Right ventricle myocardium inferior (tissue), 1 donor: ENCODE measurements at regions not wholly inside any gene's neighbourhood (a gene's known extent, or its start where the extent isn't known, plus 50 kb on each side); places are given as distances from the start of the nearest gene placed in this dataset.
"Not testable (repeated sequence)": the region's sequence is repeated elsewhere in the genome, so short reads cannot be mapped to it uniquely, and the experiment has no call there.

Experiments
- ATAC-seq: fragments of 200-7000 bp; cut with Tn5 transposase; one replicate; pipeline ENCODE4 v1.9.1; 2020; ENCODE audit warnings: mild to moderate bottlenecking, moderate library complexity
- DNase-seq: peaks from one replicate; pipeline ENCODE4 v3.0.0; 2021; ENCODE audit errors: missing footprints
- intact Hi-C: fragments of 100-400 bp; cut with DNase I; formaldehyde crosslinking; loops from one replicate; pipeline ENCODE4 v1.11.0; 2022
- donor health status: DM: no; HTN: yes; CAD: no; lungs with severe emphysema.

DNA sequence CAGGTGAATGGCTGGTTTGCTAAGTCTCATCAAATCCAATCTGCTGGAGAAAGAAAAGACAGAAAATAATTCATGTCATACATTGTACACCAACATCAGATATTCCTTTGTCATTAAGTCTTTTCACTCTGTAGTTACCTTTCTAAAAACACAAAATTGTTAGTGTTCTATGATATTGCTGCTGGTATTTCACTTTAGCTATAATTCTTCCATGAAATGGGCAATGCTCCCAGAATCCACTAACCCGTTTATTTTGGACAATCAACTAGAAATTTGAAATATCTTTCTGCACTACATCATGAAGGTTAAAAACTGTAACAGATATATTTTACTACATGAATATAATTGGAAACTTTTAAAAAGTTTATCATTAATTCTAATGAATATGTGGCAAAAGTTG, 181.3 kb downstream of the C7orf25 start:
- no peak for ATAC-seq
- DNase-seq = no peak
- intact Hi-C loops = no loop called here

GRCh38 chr7:42729053-42729765, 182.7 kb downstream of the C7orf25 start:
- ATAC-seq (no peak), DNase-seq (no peak)
- intact Hi-C loops = no loop called here

GRCh38 chr7:42727451-42727850, 184.4 kb downstream of the C7orf25 start:
- ATAC-seq (no peak), DNase-seq (no peak)
- intact Hi-C loops = no loop called here

- DNase-seq = no peak
- ATAC-seq = no peak
- intact Hi-C loops = no loop called here
Observed at GRCh38 chr7:42726066-42726785, 185.6 kb downstream of the C7orf25 start.

- ATAC-seq = no peak
- DNase-seq = no peak
- intact Hi-C loops = no loop called here
Observed at GRCh38 chr7:42722716-42723115, 189.2 kb downstream of the C7orf25 start.

GRCh38 chr7:42722198-42722597, 189.7 kb downstream of the C7orf25 start:
- ATAC-seq (no peak), DNase-seq (no peak)
- intact Hi-C loops = no loop called here

DNA sequence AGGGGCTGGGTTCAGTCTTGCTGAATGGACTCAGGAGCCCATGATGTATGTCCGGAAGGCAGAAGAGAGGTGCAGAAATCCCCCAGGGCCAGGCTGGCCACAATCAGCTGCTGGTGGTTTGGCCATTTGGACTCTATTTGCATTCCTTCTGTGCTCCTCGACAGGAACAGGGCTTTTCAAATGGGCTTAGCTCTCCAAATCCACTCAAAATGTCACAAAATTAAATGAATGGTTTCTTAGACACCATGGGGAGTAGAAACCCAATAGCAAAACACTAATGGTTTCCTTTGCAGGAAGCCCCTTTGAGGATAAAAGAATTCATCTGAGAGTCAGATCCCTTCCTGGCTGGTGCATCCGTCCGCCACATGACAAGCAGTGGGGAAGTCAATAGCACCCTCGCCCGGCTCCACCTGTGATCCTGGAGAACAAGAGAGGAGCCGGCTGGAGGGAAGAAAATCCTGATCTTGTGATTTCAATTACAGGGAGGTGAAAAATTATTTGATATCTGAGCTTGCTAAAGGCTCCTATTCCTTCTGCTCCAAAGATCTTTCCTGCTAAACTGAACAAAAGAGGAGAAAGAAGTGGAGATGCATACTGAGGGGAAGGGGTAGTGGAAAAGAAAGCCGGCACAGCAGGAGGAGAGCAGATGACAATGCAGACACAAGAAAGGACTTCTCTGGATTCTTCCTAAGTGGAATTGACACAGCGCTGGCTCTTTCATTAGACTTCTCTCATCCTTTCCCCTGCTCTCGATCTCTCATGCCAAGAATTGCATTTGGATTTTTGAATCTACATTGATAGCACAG, 190.7 kb downstream of the C7orf25 start:
- intact Hi-C loops = no loop called here
- DNase-seq = no peak
- no peak for ATAC-seq

DNA sequence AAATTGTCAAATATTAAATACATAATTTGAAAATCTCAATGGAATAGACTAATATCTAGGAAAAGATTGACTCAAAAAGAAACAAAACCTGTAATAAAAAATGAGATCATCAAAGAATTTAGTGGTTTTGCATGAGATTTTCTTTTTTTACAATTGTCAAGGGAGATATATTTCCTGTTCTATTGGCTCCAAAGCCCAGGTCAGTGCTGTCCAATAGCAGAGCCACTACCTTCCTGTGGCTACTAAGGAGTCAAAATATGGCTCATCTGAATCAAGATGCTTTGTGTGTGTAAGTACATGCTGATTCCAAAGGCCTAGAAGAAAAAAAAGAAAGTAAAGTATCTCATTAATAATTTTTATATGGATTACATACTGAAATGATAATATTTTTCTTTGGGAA, 191.9 kb downstream of the C7orf25 start:
- intact Hi-C loops = no loop called here
- ATAC-seq (no peak), DNase-seq (no peak)

DNA sequence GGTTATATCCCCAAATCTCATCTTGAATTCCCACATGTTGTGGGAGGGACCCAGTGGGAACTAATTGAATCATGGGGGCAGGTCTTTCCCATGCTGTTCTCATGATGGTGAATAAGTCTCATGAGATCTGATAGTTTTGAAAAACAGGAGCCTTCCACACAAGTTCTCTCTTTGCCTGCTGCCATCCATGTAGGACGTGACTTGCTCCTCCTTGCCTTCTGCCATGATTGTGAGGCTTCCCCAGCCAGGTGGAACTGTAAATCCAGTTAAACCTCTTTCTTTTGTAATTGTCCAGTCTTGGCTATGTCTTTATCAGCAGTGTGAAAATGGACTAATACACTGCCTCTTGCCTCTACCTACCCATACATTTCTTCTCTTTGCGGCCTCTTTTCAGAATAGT, 193.4 kb downstream of the C7orf25 start:
- ATAC-seq, intact Hi-C loops, DNase-seq: not testable (repeated sequence)

DNA sequence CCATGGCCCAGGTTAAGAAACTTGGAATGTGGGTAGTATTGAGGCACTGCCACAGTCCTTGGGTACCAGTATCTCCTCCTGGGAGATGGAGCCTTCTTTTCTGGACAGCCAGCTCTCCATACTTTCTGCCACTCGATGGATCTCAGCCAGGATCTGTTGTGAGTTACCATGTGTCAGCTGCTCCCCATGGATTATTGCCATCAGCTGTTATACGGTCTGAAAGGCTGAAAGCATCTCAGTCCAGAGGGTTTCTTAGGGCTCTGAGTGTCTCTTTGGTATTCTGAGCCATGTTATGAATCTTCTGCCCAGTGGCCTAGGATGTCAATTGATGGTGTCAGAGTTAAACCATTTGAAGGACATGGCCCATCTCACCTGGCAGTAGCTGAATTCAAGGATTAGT, 197.5 kb downstream of the C7orf25 start:
- DNase-seq (no peak), ATAC-seq (no peak)
- intact Hi-C loops = no loop called here

DNA sequence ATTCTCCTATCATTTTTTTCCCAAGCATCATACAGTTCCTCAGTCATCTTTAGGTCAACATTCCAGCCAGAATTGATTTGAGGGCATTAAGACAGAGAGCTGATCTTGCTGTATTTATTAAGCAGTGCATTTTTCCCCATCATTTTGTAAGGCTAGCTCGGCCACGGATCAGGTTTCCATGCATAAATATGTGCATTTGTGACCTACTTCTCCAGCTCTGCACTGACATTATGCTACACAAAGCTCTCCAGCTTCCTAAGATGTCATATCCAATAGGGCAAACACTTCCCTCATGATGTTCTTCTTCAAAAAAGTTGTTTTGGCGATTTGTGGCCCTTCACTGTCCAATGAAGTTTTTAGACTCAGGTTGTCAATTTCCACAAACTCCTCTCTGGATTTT, 202.6 kb downstream of the C7orf25 start:
- ATAC-seq = no peak
- intact Hi-C loops = no loop called here
- DNase-seq = no peak

DNA sequence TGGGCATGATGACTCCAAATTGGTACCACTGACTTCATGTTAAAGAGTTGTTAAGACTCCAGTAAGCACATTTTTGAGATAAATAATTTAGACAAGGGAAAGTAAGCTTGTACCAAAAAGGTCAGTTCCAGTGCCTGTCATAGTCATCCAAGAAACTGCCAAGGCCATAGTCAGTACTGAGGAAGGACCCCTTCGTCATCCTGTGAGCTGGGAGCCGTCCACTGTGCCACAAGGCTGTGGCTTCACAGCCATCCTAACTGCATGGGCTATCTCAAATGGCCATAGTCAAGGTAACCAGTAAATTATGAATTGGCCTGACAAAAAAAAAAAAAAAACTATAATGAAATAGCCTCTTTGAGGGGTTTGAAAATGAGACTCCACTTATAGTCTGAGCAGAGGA, 207.2 kb downstream of the C7orf25 start:
- DNase-seq = no peak
- intact Hi-C loops = no loop called here
- ATAC-seq = no peak

- intact Hi-C loops = no loop called here
- DNase-seq (no peak), ATAC-seq (no peak)
Observed at GRCh38 chr7:42702647-42703046, 209.2 kb downstream of the C7orf25 start.

- intact Hi-C loops = no loop called here
- peak; percentile 66 for ATAC-seq
- no peak for DNase-seq
Observed at GRCh38 chr7:42700406-42701327, 211.2 kb downstream of the C7orf25 start.

DNA sequence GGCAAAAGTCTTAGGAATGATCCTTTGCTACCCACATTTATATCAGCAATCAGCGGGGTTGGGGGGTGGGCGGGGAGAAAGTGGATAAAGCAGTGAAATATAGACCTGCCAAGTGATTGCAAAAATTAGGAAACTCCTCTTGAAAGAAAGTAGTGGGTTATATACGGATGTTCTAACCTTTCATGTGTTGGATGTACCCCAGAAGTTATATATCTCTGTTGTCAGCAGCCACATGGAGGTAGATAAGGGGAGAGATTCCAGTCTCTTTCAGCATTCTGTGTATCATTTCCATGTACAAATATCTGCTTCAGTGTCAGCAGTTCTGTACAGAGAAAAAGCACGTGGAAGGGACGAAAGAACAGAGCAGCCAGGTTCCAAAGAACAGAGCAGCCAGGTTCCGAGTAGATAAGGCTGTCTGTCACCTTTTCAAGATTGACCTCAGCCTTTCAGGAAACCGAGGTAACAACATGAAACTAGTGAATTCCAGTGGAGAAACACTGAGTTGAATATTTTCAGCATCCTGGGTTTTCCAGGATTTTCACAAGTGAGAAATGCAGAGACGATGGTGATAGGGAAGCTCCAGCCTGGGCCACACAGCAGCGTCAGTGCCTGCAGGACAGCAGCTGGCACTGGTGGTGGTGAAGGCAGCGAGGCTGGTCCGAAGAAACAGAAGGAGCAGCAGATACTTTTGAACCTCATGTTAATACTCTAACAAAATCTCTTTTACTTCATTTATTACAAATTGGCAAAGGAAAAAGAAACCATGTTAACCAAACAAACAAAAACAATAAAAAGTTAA, 212.3 kb downstream of the C7orf25 start:
- intact Hi-C loops = loop anchor here (10.0 kb wide), 1 partner anchor 725 kb away; no protein-coding TSS in a partner anchor
- DNase-seq (no peak), ATAC-seq (no peak)

DNA sequence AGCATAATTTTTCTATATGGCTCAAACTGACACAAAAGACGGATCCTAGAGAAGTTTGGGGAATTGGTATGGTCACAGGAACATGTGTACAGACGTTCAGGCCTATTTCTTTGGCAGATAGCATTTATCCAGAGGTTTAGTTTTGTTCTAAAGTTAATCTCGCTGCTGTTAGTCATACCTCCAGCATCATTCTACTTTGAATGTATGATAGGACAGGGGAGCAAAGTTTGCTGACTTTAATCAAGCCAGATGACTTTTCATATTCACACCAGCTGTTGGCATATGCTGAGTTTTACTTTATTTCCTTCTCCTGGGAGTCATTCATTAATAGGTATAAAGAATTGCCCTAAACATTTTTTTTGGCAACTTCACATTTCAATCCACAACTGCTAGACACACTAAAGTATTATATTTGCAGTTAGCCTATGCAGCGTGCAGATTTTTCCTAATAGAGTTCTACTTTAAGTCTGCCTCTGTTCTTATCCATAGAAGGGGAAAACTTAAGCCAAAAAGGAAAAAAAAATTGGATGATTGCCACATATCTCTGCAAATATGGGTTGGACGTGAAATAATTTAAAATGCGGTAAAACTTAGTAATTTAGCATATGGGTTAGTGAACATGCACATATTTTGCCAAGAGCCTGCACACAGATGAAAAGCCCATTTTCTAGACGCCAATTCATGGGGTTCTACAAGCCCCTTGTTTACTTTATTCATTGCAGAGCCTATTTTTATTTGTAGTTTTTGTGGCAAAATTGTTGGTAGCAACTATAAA, 213.1 kb downstream of the C7orf25 start:
- DNase-seq = no peak
- intact Hi-C loops = loop anchor here (10.0 kb wide), 1 partner anchor 724 kb away; no protein-coding TSS in a partner anchor
- ATAC-seq = no peak

DNA sequence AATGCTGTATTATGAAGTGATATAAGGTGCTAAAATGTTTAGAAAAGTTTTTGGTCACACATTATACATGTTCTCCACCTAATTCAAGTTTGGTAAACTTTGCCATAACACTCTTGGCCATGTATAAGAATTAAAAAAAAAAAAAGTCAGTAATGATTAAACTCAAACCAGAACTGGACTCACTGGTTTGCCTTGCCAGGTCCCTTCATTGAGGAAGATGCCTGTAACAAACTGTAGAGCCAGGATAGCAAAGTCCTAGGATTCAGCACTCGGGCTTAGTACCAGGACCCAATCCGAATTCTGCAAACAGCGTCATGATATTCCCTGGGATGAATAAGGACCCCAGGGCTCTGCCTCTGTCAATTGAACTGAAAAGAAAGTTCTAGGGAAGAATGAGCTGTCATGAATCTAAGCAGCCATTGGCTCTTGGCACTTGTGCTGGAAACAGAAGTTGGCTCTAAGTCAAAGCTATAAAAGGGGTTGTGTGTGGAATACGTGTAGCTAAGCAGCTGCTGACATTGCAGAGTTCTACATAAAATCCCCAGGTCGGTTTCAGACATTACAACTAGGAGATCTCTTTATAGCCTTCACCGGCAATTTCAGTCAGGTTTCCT, 216.9 kb downstream of the C7orf25 start:
- intact Hi-C loops = loop anchor here (10.0 kb wide), 1 partner anchor 720 kb away; no protein-coding TSS in a partner anchor
- DNase-seq (no peak), ATAC-seq (no peak)
